Keratinocyte (primary cell): ENCODE measurements at regions not wholly inside any gene's neighbourhood (a gene's known extent, or its start where the extent isn't known, plus 50 kb on each side); places are given as distances from the start of the nearest gene placed in this dataset.

Source experiments
- DNase-seq: peaks from one replicate; pipeline ENCODE4 v3.0.0-alpha.2; 2011; ENCODE audit warnings: low read depth, missing footprints, low spot score
- FAIRE-seq: peaks from 2 replicates; lab custom pipeline; 2011; peaks lifted over from hg19 to GRCh38; lab: Jason Lieb, UNC
- H2AFZ ChIP-seq: 2 replicates; pipeline ENCODE4 v1.6.0; 2012; ENCODE audit warnings: low read length, control low read depth, inconsistent platforms; ENCODE audit not compliant: control insufficient read depth
- H3K27ac ChIP-seq: 2 replicates; pipeline ENCODE4 v1.5.1; 2011; ENCODE audit warnings: low read length; ENCODE audit not compliant: control insufficient read depth, insufficient read depth
- H3K27me3 ChIP-seq: 3 replicates; pipeline ENCODE4 v1.6.0; 2011; ENCODE audit warnings: low read length; ENCODE audit not compliant: control insufficient read depth, insufficient read depth; ENCODE audit errors: extremely low read depth
- H3K36me3 ChIP-seq, 2 experiments: 2 replicates in 1 of 2; 3 replicates in 1 of 2; pipeline ENCODE4 v1.5.1; 2011; ENCODE audit warnings: low read length in 2 of 2, mild to moderate bottlenecking in 1 of 2; ENCODE audit not compliant: control insufficient read depth in 2 of 2, insufficient read depth in 2 of 2; ENCODE audit errors: extremely low read depth in 1 of 2
- H3K4me1 ChIP-seq: 3 replicates; pipeline ENCODE4 v1.5.1; 2011; ENCODE audit warnings: low read length; ENCODE audit not compliant: control insufficient read depth, insufficient read depth; ENCODE audit errors: extremely low read depth
- H3K4me2 ChIP-seq: 3 replicates; pipeline ENCODE4 v1.6.0; 2011; ENCODE audit warnings: low read depth, low read length; ENCODE audit not compliant: control insufficient read depth, insufficient read depth; ENCODE audit errors: extremely low read depth
- H3K4me3 ChIP-seq, 3 experiments: fragments of 200-600 bp in 1 of 3; sonication (generic) in 1 of 3; 2 replicates in 2 of 3; 3 replicates in 1 of 3; pipeline ENCODE4 v1.5.1; 2011 to 2016; ENCODE audit warnings: low read length in 3 of 3, mild to moderate bottlenecking in 3 of 3, control low read depth in 2 of 3, inconsistent platforms in 1 of 3, low read depth in 1 of 3, mixed read lengths in 1 of 3, mixed run types in 1 of 3, moderate library complexity in 1 of 3; ENCODE audit not compliant: control insufficient read depth in 2 of 3, insufficient read depth in 2 of 3; ENCODE audit errors: extremely low read depth in 1 of 3
- H3K79me2 ChIP-seq: 2 replicates; pipeline ENCODE4 v1.6.0; 2012; ENCODE audit warnings: low read length; ENCODE audit not compliant: control insufficient read depth, insufficient read depth
- H3K9ac ChIP-seq: 3 replicates; pipeline ENCODE4 v1.6.0; 2011; ENCODE audit warnings: low read length; ENCODE audit not compliant: control insufficient read depth, insufficient read depth; ENCODE audit errors: extremely low read depth
- H3K9me1 ChIP-seq: 3 replicates; pipeline ENCODE4 v1.6.0; 2011; ENCODE audit warnings: low read length; ENCODE audit not compliant: control insufficient read depth, insufficient read depth; ENCODE audit errors: extremely low read depth
- H3K9me3 ChIP-seq: 2 replicates; pipeline ENCODE4 v1.5.1; 2012; ENCODE audit warnings: low read depth, low read length; ENCODE audit not compliant: control insufficient read depth
- H4K20me1 ChIP-seq: 3 replicates; pipeline ENCODE4 v1.6.0; 2011; ENCODE audit warnings: low read length; ENCODE audit not compliant: control insufficient read depth, insufficient read depth; ENCODE audit errors: extremely low read depth
- CTCF ChIP-seq, 3 experiments: IDR thresholded peaks in 1 of 3; conservative IDR thresholded peaks in 1 of 3; optimal IDR thresholded peaks in 1 of 3; 2 replicates in 2 of 3; 3 replicates in 1 of 3; pipeline versions ENCODE3 to v1.5.1; 2011; ENCODE audit warnings: low read length in 3 of 3, mild to moderate bottlenecking in 3 of 3, moderate library complexity in 2 of 3, control low read depth in 1 of 3, inconsistent platforms in 1 of 3; ENCODE audit not compliant: insufficient read depth in 2 of 3; ENCODE audit errors: extremely low read depth in 1 of 3
- EZH2 ChIP-seq: IDR thresholded peaks from one replicate; pipeline ENCODE4 v1.6.1; 2012; ENCODE audit warnings: inconsistent platforms, mild to moderate bottlenecking, low read length, moderate library complexity
- dilution Hi-C: fragments of 300-500 bp; cut with MboI; formaldehyde crosslinking; loops from one replicate; pipeline ENCODE4 v1.7.0; 2020; ENCODE audit warnings: low sequenced_read_pairs; ENCODE audit not compliant: extremely low pct_ligation_motif_present

DNA sequence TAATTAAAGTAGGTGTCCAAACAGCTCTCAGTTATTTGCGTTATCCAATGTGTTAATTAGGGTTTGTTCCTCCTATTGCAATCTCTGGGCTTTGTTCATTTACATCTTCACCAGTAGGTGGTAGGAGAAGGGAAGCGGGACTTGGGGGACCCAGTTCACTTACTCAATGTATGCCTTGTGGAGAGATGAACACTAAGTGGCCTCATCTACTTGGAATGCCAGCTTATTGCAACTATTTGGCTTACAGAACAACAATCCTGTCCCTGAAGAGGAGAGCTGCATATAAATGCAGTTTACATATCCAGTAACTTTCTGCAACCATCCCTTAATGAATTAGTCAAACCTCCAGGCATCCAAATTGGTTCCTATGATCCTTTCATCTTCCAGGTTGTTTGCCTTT, 417.1 kb upstream of the CCDC196 start:
- no peak for TF ChIP-seq CTCF (optimal IDR thresholded peaks at IDR 0.05 in 1 of 3, IDR thresholded peaks at IDR 0.05 in 1 of 3, conservative IDR thresholded peaks at IDR 0.05 in 1 of 3; ENCODE audit: extremely low read depth in 1 of 3, insufficient read depth in 2 of 3, low read length in 3 of 3)
- Histone ChIP-seq H3K4me3 (no peak overlapping the region), H2AFZ (no peak overlapping the region), H4K20me1 (no peaks in the 10 kb centered on the region), H3K9ac (no peak overlapping the region), H3K9me3 (no peaks in the 10 kb centered on the region), H3K27me3 (no peaks in the 10 kb centered on the region), H3K79me2 (no peaks in the 10 kb centered on the region), H3K27ac (no peak overlapping the region), H3K4me2 (no peak overlapping the region), H3K9me1 (no peaks in the 10 kb centered on the region), H3K36me3 (no peaks in the 10 kb centered on the region), H3K4me1 (peaks cover 2% of the 10 kb centered on the region)
- no peak for DNase-seq
- no peak for FAIRE-seq
- dilution Hi-C loops = no loop called here

DNA sequence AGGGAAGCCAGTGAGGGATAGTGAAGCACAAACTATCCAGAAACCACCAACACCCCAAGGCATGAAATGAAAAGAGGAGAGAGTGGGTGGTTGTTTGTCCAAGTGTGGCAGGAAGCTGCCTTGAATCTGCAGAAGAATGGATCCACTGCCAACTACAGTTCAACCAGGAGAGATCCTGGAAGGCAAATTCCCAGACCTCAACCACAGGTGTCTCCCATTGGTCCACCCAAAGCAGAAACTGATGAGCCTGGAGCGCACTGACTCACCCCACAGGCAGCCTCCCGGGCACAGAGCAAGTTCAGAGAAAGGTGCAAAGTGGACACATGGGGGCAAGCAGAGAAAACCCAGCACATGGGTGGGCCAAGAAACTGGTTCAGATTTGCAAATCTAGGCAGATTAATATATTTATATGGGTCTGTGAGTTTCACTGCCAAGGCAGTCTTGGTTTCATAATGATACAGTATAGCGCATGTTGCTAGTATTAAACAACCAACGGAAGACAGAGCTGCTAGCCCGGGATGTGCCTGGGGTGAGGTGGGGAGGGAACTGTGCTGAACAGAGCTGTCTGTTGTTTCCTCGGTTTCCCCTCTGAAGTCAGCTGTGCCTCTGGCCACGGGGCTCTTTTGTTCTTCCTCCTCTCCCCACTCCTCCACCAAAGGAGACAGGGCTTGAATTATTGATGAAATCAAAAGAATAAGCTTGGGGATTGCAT, 416.2 kb upstream of the CCDC196 start:
- DNase-seq (no peak), FAIRE-seq (no peak)
- Histone ChIP-seq H3K79me2 (no peaks in the 10 kb centered on the region), H3K27ac (no peak overlapping the region), H3K4me3 (no peak overlapping the region), H3K9me1 (no peaks in the 10 kb centered on the region), H3K4me1 (peaks cover 2% of the 10 kb centered on the region), H4K20me1 (no peaks in the 10 kb centered on the region), H3K27me3 (no peaks in the 10 kb centered on the region), H2AFZ (no peak overlapping the region), H3K36me3 (no peaks in the 10 kb centered on the region), H3K9me3 (no peaks in the 10 kb centered on the region), H3K9ac (no peak overlapping the region), H3K4me2 (no peak overlapping the region)
- dilution Hi-C loops = no loop called here
- TF ChIP-seq EZH2 (no peak), CTCF (optimal IDR thresholded peaks at IDR 0.05 in 1 of 3, IDR thresholded peaks at IDR 0.05 in 1 of 3, conservative IDR thresholded peaks at IDR 0.05 in 1 of 3; ENCODE audit: extremely low read depth in 1 of 3, insufficient read depth in 2 of 3, low read length in 3 of 3) (no peak)
